ENCODE measurements at regions not wholly inside any gene's neighbourhood (a gene's known extent, or its start where the extent isn't known, plus 50 kb on each side); places are given as distances from the start of the nearest gene placed in this dataset.

DNA sequence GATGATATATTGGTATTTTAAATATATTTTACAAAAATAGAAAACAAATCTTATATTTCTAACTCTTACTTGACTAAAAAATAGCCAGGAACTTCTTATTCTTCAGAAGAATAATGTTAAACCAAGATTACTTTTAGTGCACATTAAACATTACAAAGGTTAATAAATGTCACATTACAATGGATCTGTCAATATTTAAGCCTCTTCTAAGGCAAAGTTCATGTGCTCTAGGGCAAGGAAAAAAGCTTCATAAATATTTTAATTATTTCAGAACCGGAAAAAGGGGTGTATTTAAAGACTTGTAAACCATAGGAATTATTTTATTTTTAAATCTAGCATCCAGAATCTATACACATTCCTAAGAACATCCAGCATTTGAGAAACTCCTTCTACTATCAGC is 166.9 kb upstream of the ROBO2 start:
- TF ChIP-seq, protein P1, sequence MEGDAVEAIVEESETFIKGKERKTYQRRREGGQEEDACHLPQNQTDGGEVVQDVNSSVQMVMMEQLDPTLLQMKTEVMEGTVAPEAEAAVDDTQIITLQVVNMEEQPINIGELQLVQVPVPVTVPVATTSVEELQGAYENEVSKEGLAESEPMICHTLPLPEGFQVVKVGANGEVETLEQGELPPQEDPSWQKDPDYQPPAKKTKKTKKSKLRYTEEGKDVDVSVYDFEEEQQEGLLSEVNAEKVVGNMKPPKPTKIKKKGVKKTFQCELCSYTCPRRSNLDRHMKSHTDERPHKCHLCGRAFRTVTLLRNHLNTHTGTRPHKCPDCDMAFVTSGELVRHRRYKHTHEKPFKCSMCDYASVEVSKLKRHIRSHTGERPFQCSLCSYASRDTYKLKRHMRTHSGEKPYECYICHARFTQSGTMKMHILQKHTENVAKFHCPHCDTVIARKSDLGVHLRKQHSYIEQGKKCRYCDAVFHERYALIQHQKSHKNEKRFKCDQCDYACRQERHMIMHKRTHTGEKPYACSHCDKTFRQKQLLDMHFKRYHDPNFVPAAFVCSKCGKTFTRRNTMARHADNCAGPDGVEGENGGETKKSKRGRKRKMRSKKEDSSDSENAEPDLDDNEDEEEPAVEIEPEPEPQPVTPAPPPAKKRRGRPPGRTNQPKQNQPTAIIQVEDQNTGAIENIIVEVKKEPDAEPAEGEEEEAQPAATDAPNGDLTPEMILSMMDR (IDR thresholded peaks at IDR 0.05): no peak
- TF ChIP-seq ZFX (IDR thresholded peaks at IDR 0.05; ENCODE audit: borderline replicate concordance): no peak
